Stimulated activated CD8-positive, alpha-beta memory T cell treated with anti-CD3 and anti-CD28 coated beads, Interleukin-2, amount 100 ng/mL, for 1 hour (primary cell): ENCODE measurements at regions not wholly inside any gene's neighbourhood (a gene's known extent, or its start where the extent isn't known, plus 50 kb on each side); places are given as distances from the start of the nearest gene placed in this dataset.
"Not testable (repeated sequence)": the region's sequence is repeated elsewhere in the genome, so short reads cannot be mapped to it uniquely, and the experiment has no call there.

Experiments used
- DNase-seq, 2 donors: peaks; one replicate each; pipeline ENCODE4 v3.0.0-alpha.2; 2020; ENCODE audit warnings: low read depth in 2 of 2

DNA sequence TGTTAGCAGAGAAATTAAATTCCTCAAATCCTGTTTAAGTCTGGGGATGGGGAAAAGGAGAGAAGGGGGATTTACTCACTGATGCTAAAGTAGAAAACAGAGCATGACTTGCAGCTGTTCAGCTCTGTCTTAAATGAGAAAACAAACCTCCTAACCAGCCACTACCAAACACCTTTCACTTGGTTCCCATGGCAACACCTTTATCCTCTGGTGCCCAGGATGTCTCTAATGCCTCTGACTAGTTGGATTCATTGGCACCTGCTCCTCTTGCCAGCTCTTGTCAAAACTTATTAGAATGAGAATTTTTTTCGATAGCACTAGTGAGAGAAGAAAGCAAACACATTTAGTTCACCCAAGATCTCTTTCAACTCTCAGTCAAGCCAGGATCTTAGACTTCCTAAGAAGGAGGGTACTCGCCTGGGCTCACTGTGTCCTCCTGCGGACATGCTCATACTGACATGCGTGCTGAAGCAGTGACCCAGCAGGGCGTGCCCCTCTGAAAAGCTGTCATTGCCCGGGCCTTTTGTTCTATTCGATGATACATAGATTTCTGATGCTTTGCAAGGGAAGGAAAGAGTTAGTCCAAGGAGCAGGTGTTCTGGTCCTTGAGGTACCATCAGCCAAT, 656.0 kb upstream of the CELF4 start:
- DNase-seq = no peak

DNA sequence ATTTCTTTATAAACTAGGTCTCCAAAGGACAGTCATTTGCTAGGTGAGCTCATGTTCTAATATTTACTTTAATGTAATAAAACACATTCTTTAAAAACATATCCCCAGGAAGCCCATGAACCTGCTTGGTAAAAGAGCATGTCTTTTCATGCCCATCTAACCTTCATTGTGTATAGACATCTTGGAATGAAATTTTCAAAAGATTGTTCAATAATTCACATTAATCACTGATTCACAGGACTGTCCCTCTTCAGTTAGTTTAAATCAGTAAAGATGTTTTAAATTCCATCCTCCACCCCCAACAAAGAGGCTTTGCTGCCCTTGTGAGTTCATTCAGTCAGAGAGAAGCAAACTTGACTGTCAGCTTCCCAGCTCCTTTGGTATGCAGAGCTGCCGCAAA, 633.4 kb upstream of the CELF4 start:
- DNase-seq = no peak

DNA sequence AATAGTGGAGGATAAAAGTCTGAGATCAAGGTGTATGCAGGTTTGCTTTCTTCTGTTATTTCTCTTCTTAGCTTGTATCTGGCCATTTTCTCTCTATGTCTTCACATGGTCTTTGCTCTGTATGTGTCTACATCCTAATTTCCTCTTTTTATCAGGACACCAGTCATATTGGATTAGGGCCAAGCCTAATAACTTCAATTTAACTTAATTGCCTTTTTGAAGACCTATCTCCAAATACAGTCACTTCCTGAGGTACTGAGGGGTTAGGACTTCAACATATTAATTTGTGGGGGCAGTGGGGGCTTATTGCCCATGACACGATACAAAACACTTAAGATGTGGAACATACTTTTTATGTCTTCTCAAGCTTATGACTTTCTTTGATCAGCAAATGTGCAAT, 632.9 kb upstream of the CELF4 start:
- DNase-seq = no peak

- no peak for DNase-seq
Measured at GRCh38 chr18:38186491-38186890, 620.9 kb upstream of the CELF4 start.

GRCh38 chr18:38174594-38174993, 609.0 kb upstream of the CELF4 start:
- DNase-seq = no peak

DNA sequence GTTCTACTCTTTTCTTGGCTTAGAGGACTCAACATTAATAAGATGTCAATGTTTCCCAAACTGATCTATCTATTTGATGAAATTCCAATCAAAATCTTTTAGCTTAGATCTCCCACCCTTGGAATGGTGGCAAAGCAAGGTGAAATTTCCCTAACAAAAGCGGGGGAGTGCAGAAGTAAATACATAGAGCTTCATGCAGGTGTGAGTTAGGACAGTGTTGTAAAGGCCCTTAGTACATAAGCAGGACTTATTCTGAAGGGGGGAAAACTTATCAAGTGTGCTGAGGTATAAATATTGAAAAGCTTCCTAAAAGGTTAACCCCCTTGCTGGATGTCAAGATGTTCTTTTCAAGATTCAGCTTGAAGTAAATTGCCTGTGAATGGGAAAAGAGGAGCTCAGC, 608.6 kb upstream of the CELF4 start:
- DNase-seq = no peak

GRCh38 chr18:38170845-38171244, 605.2 kb upstream of the CELF4 start:
- no peak for DNase-seq

DNA sequence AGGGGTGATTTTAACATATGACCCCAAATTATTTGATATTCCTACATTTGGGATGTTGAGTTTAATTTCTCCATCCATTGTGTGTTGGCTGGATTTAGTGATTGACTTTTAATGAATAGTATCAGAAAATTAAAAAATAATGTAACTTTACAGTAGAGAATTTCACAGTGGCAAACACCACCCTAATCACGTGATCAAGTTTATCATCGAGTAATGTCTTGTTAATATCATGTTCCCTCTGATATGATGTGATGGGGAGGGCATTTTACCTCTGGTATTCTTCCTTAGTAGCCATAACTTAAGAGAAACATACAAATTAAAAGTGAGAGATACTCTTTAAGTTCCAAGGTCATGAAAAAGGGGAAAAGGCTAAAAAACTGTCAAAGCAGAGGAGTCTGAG, 602.0 kb upstream of the CELF4 start:
- no peak for DNase-seq

- not testable (repeated sequence) for DNase-seq
Measured at GRCh38 chr18:38153116-38153515, 587.5 kb upstream of the CELF4 start.

DNA sequence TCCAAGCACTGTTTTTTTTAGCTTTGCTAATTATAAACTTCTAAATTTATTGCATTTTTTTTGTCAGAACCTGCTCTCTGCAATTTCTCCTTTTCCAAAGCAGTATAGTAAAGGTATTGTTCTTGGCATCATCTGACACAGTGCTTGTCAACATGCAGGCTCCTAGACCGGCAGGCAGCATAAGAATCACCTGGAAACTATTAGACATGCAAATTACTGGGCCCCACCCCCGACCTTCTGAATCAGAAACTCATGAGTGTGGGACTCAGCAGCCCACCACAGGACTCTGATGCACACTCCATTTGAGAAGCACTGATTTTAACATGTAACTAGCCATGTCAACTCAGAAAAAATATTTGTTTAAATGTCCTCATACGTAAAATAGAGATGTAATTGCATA, 551.1 kb upstream of the CELF4 start:
- no peak for DNase-seq

GRCh38 chr18:38115201-38115600, 549.6 kb upstream of the CELF4 start:
- DNase-seq = no peak

DNA sequence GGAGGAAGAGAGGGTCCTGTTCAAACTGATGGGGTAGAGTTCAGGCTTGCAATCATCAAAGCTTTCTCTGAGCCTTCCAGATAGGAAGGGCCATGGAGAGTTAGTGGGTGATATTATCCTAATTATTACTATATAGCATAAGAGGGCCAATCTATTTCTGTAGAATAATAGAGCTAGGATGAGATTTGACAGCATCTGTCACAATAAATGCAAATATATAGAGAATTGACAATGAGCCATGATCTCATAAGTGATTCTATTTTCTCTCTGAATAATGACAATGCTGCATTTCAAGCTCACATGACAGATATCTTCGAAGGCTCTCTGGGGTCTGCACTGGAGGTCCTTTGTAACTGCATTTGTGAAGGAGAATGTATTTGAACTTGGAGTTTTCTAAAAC, 521.9 kb upstream of the CELF4 start:
- no peak for DNase-seq

DNA sequence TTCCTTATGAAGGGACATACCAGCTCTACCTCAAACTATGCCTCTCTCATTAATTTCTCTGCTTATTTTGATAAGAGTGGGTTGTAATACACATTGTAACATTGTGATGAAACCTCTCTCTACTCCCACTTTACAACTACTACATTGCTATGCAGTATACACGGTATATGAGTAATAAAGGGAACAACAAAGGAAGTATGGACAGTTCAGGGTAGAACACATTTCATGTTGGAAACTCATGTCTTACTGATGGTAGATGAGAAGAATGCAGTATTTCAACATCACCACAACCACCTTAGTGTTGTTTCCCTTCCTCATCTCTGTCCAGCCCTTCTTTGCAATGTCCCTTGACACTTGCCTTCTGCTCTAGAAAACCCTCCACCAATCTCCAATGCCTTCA, 515.9 kb upstream of the CELF4 start:
- DNase-seq = no peak

DNA sequence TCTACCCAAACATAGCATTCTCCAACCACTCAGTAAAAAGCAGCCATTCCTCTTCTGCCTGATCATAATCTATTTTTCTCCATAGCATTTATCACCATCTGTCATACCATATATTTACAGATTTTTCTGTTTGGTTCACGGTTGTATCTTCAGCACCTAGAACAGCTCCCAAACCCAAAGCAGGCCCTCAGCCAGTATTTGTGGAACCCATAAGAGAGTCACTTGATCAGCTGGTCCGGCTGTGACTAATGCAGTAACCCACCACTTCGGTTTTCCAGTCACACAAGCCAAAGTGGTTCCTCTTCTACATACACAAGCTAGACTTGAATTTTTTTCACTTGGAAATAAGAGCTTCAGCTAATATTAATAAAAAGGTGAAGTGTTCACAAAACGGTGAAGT, 511.6 kb upstream of the CELF4 start:
- no peak for DNase-seq

- DNase-seq = no peak
Measured at GRCh38 chr18:38076346-38077070, 510.9 kb upstream of the CELF4 start.

DNA sequence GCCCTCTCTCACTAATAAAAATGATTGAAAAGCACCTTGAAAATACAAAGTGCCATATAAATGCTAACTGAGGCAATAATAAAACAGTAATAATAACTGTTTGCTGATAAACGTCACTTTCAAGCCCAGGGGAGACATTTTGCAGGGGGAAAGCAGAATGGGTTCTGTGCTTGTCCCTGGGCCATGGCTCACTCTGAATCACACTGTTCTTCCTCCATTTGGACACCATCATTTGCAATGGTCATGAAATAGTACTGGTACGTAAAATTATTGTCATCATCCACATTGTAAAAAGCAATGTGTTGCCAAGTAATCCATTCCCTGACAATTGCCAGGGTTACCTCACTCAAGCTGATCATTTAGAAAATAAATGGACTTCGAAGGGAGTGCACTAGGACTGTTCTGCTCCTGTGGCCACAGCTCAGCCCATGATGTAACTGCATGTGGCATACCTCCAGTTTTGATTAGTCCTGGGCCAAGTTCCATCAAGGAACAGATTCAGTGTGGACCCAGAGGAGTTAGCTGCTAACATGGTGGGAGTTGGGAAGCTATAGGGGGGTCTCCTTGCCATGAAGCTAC, 508.8 kb upstream of the CELF4 start:
- no peak for DNase-seq

GRCh38 chr18:38067821-38068220, 502.2 kb upstream of the CELF4 start:
- no peak for DNase-seq

DNA sequence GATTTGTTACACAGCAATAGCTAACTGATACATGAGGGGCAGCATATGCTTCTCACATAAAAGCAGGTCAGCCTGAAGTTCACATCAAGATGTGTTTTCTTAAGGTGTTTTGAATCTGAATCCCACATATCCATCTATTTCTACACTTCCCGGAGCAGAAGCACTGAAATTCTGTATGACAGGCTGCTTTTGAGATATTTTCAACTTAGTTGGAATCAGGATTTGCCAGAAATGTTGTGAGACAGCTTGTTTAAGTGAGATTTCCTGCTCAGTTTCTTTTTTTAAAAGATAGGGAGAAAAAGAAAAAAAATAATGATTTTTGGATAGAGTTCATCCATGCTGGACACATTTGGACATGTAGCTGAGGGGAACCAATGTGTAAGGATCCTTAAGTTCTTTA, 501.5 kb upstream of the CELF4 start:
- DNase-seq = no peak

- no peak for DNase-seq
Measured at GRCh38 chr18:38052879-38053590, 487.4 kb upstream of the CELF4 start.

DNA sequence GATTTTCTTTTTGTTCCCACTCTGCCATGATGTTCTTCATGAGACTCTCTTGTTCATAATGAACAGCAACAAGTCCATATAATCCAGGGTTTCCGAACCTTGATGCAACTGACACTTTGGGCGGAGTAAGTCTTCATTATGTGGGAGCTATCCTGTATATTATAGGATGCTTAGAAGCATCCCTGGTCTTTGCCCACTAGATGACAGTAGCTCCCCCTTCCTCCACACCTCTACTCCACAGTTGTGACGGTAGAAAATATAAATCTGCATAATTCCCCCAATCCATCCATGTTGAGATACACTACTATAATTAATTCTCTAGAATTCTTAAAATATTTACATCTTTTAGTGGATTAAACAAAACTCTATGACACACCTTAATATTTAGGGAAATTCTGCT, 482.2 kb upstream of the CELF4 start:
- DNase-seq = no peak

- DNase-seq = no peak
Measured at GRCh38 chr18:38046651-38047050, 481.1 kb upstream of the CELF4 start.

DNA sequence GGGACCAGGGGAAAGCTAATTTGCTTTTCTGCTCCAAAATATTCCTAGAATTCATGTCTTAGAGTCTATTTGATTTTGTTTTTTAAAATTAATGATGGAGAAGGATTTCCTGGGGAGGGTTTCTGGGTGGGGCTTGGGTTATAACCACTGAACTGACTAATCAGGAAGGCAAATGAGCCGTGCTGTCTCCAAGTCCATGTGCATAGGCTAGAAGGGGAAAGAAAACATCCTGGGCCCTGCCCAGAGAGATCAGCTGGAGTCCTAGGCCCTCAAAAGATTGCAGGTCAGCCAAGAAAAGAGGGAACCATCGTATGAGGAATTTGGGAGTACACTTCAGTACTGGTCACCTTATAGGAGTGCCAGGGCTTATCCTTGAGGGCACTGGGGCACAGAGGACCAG, 480.2 kb upstream of the CELF4 start:
- DNase-seq = no peak
